ENCODE measurements at regions not wholly inside any gene's neighbourhood (a gene's known extent, or its start where the extent isn't known, plus 50 kb on each side); places are given as distances from the start of the nearest gene placed in this dataset.
"Not testable (repeated sequence)": the region's sequence is repeated elsewhere in the genome, so short reads cannot be mapped to it uniquely, and the experiment has no call there.

DNA sequence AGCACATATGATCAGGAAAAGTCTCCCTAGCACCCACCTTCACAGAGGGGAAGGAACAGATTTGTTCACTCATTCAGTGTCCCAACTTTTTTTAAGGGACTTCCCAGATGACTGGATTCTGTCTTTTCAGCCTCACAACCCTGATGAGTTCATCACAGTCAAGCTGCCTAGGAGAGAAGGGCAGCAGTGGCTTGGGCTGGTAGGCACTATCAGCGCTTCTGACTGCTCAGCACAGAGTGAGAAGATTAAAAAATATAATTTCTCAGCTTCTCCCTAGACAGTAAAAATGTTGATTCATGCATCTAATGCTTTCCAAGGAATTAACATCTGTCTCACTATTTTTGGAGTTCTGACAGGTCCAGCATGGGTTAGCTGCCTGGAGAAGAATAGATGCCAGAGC, 328.2 kb downstream of the DTHD1 start:
- DNase-seq = no peak

DNA sequence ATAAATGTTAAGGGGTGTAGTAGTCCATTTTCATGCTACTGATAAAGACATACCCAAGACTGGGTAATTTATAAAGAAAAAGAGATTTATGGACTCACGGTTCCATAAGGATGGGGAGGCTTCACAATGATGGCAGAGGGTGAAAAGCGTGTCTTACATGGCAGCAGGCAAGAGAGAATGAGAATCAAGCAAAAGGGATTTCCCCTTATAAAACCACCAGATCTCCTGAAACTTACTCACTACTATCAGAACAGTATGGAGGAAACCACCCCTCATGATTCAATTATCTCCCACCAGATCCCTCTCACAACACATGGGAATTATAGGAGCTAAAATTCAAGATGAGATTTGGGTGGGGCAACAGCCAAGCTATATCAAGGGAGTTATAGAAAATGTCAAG, 329.2 kb downstream of the DTHD1 start:
- DNase-seq = peak; percentile 2

DNA sequence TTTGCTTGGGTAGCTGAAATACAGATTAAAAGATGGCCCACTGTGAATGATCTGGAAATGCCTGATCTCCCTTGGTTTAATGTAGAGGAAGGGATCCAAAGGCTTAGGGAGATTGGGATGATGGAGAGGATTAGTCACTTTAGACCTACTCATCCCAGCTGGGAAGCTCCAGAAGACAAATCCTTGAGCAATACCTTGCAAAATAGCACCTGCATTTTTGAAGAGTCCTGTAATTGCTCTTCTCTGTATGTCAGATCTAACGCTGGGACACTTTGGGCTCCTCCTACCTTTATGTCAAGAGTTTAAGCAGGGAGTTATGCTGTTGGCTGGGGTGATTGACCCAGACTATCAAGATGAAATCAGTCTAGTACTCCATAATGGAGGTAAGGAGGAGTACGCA, 331.7 kb downstream of the DTHD1 start:
- DNase-seq = not testable (repeated sequence)

DNA sequence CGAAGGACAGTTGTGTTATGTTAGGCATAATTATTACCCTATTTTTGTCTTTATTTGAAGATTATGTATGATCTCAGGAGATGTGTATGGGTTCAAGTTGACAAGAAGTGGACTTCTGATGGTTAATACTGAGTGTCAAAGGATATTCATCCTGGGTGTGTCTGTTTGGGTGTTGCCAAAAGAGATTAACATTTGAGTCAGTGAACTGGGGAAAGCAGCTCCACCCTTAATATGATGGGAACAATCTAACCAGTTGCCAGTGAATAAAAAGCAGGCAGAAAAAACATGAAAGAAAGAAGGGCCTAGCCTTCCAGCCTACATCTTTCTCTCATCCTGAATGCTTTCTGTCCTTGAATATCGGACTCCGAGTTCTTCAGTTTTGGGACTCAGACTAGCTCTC, 332.6 kb downstream of the DTHD1 start:
- DNase-seq = no peak

- no peak for DNase-seq
Measured at GRCh38 chr4:36618102-36618501, 336.7 kb downstream of the DTHD1 start.

- no peak for DNase-seq
Measured at GRCh38 chr4:36624030-36624429, 342.6 kb downstream of the DTHD1 start.

DNA sequence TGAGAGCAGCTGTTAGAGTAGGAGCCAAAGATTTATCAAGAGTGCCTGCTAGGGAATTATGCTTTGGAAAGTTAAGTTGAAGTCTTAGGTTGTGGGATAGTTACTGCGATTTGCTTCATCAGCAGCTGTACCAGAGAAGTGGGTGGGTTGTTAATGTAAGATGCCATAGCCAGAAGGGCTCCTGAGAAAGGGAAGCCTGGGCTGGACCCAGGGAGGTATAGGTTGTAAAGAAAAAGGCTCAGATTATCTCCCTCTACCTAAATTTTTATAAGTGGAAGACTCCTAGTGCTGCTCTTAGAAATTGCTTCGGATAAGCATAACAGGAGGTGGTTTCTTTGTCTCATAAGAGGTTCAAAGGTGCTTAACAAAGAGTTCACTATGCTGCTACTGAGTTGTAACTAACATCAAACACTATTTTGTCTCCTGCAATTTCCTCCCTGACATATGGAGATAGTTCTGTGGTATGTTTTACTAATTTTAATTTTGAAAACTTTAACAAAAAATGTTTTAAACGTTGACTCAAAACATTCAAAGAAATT, 356.9 kb downstream of the DTHD1 start:
- DNase-seq = no peak

DNA sequence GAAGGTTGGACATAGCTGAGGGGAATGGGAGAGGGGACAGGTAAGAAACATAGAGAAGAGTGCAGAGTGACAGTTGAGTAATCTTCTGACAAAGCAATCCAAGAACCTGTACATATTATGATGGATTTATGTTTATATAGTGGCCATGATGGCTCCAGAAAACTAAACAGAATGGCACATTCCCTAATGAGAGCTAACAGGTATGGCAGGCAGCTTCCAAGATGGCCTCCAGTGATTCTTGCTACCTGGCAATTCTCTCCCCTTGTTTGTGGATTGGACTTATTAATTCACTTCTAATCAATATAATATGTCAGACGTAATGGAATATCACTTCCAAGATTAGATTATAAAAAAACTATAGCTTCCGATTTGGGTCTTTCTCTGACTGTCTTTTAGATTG, 359.5 kb downstream of the DTHD1 start:
- no peak for DNase-seq

DNA sequence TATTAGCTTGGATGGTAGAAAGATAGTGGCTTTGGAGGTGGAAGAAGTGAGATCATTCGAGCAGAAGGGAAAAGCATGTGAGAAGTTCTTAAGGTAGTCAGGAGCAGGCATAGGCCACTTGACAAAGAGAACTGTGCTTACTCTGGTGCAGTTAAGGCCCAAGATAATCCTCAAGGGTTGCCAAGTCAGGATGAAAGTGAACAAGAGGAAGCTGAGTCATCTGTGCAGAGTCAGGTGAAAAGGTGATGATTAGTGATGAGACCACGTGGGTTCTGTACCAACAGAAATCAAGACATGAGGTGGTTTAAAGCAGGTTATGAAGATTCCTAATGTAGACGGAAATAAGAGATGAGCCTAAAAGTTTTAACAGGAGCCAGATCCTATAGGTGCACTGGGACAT, 369.8 kb downstream of the DTHD1 start:
- DNase-seq = peak; percentile 77

DNA sequence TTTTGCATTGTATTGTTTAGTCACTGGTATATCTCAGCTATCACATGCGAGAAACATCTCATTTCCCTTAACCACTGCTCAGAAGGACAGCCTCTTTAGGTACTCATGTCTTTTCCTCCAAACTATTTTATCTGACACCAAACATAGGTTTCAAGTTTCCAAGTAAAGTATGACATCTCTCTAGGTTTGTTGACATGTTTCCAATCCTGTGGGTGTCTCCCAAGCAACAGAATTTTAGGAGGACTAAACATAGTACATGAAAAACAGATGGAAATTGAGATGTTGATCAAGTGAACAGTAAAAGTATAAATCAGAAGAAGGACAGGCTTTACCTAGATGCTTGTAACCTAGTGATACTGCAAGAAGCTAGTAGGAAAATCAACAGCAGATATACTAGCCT, 371.4 kb downstream of the DTHD1 start:
- no peak for DNase-seq

DNA sequence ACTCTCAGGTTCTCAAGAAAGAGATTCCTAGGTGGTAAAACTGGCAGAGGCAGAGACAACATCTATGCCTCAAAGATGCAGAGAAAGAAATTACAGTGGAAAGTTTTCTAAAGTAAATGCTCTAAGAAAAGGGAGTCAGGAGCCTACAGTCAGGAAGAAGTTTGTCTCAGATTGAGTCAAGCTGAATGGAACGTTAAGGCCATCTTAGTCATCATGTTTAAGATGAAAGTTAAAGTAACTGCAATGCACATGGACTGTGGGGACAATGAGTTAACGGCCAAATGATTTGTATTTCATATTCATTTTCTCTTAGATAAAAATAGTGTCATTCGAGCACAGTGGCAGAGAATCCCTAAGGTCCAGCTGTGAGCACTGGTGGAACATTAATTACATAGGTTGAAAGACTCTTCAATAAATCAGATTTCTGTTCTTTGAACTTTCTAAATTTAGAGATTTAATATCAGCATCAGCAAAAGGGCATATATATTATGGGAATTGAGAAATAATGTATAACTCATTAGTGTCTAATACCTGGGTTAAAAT, 384.6 kb downstream of the DTHD1 start:
- DNase-seq = no peak

- no peak for DNase-seq
Measured at GRCh38 chr4:36675436-36675835, 394.0 kb downstream of the DTHD1 start.

DNA sequence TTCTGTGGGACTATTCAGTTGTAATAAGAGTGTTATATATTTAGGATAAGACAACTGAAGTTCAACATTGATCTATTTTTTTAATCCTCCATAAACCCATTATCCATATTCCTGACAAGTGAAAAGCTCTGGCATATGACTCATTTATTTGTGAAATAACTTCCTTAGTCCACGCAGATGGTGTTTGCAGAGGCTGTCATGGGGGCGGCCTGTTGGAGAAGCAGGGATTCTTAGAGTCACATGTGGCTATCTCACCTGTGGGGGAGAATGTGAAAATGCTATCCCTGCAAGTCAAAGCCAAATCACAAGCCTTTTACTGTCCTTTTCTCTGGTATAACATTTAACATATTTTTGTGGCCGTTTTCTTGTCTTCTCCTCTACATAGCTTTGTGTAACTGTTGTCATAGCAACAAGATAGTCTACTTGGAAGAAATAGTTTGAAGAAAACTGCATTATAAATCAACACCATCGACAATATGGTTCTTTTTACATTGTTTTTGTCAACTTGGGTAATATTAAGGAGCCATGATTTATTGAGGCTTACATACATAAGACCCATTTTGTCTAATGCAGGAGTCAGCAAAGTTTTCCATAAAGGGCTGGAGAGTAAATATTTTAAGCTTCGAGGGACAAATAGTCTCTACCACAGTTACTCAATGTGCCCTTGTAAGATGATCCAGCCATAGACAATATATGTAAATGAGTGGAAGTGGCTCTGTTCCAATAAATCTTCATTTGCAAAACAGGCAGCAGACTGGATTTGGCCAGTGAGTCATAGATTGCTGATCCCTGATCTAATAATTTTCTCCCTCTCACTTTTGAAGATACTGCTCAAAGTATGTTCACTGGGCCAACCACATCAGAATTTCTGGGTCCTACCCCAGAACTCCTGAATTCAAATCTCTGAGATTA, 395.0 kb downstream of the DTHD1 start:
- DNase-seq = no peak

DNA sequence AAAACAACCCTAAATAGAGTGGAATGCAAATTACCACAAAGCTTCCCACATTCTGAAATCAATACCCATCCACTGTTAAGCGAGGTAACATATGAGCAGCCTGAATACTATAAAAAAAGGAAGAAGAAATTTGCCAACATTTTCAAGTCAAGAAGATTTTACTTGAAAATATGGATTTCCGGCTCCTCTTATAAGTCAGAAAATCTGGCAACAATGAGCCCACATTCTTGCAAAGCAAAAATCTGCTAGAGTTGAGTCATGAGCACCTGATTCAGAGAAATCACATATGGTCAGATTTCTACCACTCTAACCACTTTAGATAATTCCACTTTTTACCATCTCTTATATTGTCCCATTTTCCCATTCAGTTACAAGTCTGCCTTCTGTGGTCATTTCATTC, 395.7 kb downstream of the DTHD1 start:
- no peak for DNase-seq

DNA sequence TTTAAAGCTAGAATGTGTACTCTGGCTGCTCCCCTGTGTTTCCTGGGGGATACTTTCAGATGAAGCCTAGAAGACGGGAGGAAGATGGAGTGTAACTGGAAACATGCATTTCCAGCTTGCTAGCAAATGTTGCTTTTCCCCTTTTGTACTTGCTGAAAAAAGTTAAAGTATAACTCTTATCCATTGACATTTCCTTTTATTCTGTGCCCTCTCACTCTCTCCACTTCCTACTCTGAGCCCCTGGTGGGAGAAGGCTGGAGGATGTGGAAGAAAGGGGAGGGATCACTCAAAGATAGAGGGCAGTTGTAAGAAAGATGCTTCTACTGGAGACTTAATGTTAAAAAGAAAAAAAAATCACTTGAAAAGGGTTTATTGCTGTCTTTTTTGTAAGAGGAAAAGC, 396.5 kb downstream of the DTHD1 start:
- no peak for DNase-seq

DNA sequence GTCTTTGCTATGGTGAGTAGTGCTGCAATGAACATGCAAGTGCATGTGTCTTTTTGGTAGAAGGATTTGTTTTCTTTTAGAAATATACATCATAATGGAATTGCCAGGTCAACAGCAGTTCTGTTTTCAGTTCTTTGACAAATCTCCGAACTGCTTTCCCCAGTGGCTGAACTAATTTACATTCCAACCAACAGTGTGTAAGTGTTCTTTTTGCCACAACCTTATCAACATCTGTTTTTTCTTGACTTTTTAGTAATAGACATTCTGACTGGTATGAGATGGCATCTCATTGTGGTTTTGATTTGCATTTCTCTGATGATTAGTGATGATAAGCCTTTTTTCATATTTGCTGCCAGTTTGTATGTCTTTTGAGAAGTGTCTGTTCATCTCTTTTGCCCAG, 406.3 kb downstream of the DTHD1 start:
- DNase-seq = no peak

DNA sequence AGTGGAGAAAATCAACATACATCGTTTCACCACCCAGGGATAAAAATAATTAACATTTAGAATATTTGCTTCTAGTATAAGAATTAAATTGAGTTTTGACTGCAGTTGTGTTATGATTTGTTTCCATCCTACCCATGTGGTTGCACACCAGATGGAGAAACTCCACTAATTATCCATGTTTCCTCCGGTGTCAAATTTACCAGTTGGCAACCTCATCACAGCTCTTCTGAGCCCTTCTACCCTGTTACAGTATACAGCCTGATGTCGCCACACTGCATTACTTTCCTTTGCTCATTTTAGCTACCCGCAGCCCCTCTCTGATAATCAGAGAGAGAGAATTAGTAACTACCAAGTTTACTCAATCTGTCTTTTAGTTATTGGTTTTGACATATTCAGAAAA, 411.2 kb downstream of the DTHD1 start:
- no peak for DNase-seq

DNA sequence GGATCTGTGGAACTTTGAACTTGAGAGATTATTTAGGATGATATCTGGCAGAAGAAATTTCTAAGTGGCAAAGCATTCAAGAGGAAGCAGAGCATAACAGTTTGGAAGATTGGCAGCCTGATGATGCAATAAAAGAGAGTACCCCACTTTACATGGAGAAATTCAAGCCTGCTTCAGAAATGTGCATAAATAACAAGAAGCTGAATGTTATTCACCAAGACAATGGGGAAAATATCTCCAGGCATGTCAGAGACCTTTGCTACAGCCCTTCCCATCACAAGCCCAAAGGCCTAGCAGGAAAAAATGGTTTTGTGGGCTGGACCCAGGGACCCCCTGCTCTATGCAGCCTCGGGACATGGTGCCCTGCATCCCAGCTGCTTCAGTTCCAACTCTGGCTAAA, 420.8 kb downstream of the DTHD1 start:
- DNase-seq = no peak

DNA sequence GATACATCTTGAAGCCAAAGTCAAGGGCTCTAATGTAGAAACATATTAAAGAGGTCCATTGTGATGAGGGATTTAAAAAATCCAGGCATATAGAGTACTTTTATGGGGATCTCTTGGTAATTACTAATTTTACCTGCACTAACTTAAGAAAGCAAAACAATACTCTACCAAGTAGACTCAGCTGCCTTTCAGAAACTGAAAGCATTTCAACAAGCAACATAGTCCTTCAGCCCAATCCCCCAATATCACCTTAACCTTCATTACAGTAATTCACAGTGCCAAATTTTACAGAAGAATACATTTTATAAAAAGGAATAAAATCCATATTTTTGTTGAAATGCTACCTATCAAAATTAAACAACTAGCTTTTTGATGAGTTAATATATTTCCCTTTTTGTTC, 422.9 kb downstream of the DTHD1 start:
- no peak for DNase-seq

DNA sequence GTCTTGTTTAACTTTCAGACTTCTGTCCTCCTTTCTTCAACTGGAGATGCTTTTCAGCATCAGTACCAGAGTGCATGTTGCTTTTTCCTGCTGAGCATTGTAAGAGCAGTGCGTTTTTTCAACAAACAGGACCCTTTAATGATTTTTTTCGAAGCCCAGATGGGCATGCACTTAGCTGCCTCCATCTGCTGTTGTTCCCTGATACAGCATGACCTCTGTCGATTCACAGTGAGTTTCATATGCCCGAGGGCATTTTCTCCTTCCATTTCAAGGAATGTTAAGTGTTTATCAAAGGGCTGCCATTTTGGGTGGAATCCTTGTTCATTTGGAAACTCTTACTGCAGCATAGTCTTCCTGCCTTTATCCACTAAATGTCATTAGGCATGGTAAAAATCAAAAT, 428.6 kb downstream of the DTHD1 start:
- DNase-seq = no peak

GRCh38 chr4:36712013-36712412, 430.6 kb downstream of the DTHD1 start:
- DNase-seq = no peak

- DNase-seq = no peak
Measured at GRCh38 chr4:36716874-36717273, 435.5 kb downstream of the DTHD1 start.

- DNase-seq = no peak
Measured at GRCh38 chr4:36719425-36719824, 438.0 kb downstream of the DTHD1 start.

- DNase-seq = no peak
Measured at GRCh38 chr4:36722986-36723385, 441.6 kb downstream of the DTHD1 start.

GRCh38 chr4:36734334-36734733, 452.9 kb downstream of the DTHD1 start:
- DNase-seq = no peak

Data from activated CD4-positive, alpha-beta T cell treated with anti-CD3 and anti-CD28 coated beads, Interleukin-10, Interleukin-2, amounts not matched to agents 100 ng/mL and 50 ng/mL, durations not matched to agents 16 hours and 8 hours (primary cell).